ENCODE measurements at regions not wholly inside any gene's neighbourhood (a gene's known extent, or its start where the extent isn't known, plus 50 kb on each side); places are given as distances from the start of the nearest gene placed in this dataset.

DNA sequence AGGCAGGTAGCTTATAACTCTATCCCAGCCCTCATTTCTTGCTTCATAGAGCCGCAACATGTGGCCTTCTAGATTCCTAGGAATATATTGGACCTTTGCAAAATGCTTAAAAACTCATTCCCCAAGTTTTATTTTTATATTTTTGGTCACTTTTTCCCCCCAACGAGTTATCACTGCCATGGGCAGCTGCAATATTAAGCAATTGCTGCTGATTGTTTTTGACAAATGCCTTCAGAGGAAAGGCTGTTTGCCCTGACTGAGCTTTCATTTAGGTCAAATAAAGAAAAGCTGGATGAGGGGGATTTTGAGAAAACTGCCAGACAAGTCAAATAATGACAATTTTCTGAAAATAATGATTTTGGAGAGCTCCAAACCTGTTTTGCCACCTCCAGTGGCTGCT, 976.9 kb upstream of the MBL2 start:
- DNase-seq (ENCODE audit: low read depth), result no peak

DNA sequence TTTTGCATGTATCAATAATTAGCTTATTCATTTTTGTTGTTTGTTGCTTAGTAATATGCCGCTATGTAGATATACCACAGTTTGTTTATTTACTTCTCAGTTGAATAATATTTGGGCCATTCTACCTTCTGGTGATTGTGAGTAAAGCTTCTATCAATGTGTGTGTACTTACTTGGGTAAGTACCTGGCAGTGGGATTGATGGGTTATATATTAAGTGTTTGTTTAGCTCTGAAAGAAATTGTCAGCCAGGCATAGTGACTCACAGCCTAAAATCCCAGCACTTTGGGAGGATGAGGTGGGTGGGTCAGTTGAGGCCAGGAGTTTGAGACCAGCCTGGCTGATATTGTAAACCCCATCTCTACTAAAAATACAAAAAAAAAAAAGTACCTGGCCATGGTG, 975.7 kb upstream of the MBL2 start:
- no peak for DNase-seq (ENCODE audit: low read depth)

DNA sequence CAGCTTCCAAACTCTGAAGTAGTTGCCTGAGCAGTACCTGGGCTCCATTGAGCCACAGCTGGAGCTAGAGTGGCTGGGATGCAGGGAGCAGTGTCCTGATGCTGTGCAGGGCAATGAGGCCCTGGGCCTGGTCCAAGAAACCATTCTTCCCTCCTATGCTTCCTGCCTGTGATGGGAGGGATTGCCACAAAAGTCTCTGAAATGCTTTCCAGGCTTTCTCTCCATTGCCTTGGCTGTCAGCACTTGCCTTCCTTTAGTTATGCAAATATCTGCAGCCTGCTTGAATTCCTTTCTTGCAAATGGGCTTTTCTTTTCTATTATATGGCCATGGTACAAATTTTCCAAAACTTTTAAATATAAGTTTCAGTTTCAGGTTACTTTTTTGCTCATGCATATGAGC, 972.2 kb upstream of the MBL2 start:
- no peak for DNase-seq (ENCODE audit: low read depth)

DNA sequence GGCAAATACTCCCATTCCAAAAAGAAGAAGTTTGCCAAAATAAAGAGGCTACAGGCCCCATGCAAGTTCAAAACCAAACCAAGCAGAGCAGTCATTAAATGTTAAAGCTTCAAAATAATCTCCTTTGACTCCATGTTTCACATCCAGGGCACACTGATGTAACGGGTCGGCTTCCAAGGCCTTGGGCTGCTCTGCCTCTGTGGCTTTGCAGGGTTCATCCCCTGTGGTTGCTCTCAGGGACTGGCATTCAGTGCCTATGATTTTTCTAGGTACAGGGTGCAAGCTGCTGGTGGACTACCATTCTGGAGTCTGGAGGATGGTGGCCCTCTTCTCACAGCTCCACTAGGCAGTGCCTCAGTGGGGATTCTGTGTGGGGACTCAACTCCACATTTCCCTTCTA, 971.6 kb upstream of the MBL2 start:
- DNase-seq (ENCODE audit: low read depth), result no peak

DNA sequence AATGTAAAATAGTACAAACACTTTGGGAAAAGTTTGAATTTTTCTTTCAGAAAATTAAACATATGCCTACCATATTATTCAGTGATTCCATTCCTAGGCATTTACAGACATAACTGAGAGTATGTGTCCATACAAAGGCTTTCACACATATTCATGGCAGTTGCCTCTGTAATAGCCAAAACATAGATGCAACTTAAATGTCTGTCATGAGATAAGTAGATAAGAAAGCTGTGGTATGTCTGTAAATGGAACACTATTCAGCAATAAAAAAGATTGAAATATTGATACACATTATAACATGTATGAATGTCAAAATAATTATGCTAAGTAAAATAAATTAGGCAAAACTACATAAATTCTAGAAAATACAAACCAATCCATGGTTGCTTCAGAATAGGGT, 964.5 kb upstream of the MBL2 start:
- DNase-seq (ENCODE audit: low read depth), result no peak

DNA sequence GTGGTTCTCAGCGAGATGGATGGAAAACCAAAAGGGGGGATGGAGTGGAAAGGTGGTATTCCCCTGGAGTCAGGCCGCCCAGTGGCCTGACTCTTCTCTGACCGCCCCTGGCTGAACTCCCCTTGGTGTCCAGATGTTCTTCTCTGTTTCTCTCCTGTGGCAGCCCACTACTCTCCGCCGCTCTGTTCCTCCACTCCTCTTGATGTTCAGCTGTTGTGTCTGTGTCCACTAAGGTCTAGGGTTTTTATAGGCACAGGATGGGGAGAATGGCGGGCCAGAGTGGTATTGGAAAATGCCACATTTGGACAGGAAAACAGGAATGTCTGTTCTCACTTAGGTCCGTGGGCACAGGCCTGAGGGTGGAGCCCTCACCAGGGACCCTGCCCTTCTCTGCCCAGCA, 954.3 kb upstream of the MBL2 start:
- DNase-seq (ENCODE audit: low read depth), result no peak

DNA sequence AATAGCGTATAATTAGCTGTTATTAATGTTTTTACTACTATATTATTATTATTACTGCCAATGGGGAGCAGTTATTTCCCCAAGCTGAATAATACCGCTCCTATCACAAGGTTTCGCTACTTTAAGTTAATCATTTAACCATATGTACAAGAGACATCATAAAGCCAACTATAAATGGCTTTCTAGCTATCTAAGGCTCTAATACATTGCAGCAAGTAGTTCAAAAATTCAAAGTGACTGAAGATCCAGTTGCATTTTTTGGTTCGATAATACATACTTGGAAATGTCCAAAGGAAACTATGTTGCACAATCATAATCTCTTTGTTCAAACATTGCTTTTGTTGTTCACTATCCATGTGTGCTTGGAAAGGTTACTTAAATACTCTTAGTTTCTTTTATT, 952.0 kb upstream of the MBL2 start:
- no peak for DNase-seq (ENCODE audit: low read depth)

DNA sequence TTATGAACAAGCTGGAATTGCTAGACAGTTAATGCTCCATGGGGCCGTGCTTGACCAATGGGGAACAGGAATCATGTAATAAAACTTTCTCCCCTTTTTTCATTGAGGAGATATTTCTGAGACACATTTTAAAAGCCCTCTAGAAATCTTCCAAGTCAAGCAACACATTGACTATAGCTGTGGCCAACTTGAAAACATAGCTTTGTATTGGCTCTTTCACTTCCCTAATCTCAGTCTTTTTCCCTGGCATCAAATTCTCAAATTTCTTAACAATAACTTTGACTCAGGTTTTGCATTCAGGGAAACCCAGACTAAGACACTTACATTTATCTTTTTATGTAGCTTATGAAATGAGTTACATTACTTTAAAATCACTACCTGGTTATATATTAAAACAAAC, 947.1 kb upstream of the MBL2 start:
- no peak for DNase-seq (ENCODE audit: low read depth)

DNA sequence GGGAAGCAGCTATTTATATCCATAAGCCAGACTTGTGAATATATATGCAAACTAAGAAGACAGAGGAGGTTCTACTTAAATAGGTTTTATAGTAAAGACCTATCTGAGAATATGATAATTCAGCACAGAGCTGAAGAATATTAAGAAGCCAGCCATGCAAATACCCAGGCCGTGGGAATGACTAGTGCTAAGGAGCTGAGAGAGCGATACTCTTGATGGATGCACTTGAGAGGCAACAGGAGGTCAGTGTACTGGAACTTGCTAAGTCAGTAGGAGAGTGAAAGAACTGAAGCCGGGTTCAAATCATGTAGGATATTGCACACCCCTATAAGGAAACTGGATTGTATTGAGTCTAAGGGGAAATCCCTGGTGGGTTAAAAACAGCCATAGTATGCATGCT, 943.6 kb upstream of the MBL2 start:
- DNase-seq (ENCODE audit: low read depth), result no peak

DNA sequence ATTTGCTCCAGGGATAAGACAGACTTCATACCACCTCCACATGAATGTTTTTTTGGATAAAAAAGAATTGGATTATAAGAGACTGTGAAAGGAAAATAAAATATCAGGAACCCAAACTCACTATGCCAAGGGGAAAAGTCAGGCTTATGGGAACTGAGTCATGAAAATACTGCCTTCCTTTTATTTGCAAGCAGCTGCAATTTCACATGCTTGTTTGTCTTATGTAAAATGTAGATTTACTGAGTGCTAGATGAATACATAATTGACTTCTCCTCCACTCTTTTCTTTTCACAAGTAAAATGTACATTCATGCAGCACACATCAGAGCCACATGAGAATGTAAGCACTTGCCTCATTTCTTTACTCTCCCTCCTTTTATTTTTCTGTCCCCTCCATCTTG, 940.8 kb upstream of the MBL2 start:
- DNase-seq (ENCODE audit: low read depth), result no peak

DNA sequence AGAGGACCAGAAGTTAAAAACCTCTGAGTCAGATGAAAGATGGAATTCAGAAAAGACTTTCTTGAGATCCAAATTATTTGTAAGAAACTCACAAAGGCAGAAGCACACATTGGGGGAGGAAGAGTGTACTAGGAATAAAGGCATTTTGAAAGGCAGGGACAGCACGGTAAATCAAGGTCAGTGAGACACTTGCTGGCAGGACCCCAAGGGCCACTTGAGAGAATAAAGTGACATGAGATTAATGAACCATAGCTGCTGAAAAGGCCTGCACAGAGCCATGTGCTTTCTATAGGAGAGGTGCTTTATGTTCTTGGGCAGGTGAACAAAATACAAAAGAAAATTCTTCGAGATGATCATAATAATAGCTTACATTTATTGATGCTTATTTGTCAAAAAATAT, 929.9 kb upstream of the MBL2 start:
- no peak for DNase-seq (ENCODE audit: low read depth)

DNA sequence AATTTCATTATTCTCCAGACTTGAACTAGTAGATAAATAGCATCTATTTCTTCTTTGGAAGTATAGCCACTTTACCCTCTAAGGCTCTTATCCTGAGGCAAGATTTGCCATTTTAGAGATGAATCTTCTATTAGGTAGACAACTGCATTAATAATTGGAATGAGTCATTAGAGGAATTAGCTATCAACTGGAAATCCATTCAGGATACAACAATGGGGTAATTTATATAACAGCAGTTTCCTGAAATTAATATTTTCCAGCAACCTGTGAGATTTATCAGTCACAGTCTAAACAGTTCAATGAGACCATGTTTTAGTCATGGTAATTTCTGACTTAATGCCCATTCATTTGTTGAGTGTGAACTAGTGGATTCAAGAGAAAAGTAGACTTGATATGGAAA, 928.6 kb upstream of the MBL2 start:
- DNase-seq (ENCODE audit: low read depth), result no peak

DNA sequence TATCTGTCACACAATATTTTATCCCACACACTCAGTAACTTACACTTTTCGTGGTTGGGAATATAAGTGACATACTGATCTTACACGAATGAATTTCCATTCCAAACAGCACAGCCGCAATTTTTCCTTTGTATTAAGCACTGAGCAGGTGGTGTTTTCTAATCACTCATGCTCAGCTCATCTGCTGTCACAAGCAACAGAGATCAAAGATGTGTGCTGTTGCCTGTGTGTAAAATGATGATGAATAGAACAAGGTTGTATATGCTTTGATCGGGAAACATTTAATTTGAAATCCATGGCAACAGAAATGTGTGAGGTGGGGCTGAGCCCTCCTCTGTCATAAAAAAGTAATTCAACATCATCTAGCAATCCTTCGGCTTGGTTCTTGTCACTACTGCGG, 927.7 kb upstream of the MBL2 start:
- no peak for DNase-seq (ENCODE audit: low read depth)

DNA sequence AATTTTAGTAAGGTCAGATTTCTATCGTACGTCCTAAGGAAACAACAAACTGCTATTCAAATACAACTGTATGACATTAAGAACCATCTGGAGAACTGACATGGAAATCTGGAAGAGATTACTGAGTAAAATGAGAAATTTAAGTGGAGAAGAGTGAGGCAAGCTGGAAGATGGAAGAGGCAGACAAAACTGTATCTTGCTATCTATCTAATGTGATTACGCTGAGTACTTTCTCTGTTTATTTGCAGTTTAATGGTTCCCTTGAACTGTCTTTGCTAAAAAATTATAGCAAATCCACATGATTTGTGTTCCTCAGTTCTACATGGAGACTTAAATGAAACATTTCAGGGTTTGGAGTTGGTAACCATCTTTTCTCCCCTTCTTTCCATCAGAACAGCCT, 927.1 kb upstream of the MBL2 start:
- DNase-seq (ENCODE audit: low read depth), result no peak

DNA sequence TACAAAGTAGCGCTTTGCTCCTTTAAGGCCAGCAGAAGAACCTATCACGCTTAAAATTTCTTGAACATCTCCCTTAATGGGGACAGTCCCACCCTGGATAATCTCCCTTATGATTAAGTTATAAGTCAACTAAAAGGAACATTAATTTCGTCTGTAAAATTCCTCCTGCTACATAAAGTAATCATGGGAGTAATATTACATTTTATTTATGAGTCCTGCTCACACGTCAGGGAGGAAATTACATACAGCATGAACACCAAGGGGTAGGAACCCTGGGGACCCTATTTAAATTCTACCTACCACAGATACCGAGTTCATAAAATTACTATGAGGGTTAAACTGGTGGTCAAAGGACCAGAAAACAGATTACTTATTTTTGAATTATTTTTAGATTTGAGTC, 926.6 kb upstream of the MBL2 start:
- DNase-seq (ENCODE audit: low read depth), result no peak

DNA sequence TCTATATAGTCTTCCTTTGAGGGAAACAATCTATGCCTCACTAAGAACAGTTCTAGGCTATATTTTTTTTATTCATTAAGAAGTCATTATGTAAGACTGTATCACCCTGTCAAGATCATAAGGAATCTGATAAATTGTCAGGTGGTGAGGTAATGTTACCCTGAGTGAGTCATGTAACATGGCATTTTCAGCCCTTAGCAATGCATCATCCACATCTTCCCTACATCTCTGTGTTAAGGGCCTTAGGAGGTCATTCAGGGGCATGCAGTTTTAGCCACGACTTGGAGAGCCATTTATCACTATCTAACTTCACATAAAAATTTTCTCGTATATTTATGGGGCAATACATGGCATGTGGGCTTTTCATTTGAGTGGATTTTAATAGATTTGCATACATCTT, 924.5 kb upstream of the MBL2 start:
- no peak for DNase-seq (ENCODE audit: low read depth)

DNA sequence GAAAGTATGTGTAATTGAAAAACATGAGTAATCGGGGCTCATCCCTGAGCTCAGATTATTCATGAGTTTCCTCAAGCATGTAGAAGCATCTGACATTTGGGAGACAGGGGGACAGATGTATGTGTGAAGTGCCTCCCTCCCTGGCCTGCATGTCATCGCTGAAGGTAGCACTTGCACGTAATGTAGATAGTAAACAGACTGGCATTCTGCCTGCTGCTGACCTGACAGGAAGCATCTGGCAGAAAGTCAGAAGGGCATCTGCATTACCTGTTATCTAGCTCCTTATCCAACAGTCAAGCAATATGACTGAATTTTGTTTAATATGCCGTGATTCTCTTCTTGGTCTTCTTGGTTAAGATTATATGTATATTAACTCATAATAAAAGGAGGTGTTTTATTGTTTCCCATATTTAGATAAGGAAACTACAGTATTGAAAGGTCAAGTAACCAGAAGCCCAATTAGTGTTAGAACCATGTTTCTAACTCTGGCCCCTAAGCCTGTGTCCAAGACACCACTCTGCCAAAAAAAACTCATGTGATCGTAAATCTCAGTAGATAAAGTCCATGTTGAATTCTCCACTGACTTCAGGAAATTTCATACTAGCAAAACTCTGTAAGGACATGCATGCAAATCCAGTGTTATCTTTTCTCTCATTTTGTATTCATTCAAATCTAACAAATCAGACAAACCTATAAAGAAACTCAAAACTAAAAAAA, 918.1 kb upstream of the MBL2 start:
- no peak for DNase-seq (ENCODE audit: low read depth)

DNA sequence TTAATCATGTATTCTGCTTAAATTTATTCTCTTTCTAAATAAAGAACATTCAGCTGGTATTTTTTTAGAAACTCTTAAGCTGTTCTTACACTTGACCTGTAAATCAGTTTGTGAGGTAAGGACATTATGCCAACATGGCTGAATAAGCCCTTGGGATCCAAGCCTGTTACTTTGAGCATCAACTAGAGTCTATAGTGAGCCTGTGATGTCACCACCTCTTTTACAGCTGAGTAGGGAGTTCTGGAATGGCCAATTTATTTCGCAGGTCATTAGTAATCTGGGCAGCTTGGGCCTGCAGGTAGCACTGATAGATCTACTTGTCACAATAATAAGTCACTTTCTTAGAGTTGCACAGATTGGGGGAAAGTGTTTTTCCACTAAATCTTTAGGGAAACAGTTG, 915.2 kb upstream of the MBL2 start:
- no peak for DNase-seq (ENCODE audit: low read depth)

DNA sequence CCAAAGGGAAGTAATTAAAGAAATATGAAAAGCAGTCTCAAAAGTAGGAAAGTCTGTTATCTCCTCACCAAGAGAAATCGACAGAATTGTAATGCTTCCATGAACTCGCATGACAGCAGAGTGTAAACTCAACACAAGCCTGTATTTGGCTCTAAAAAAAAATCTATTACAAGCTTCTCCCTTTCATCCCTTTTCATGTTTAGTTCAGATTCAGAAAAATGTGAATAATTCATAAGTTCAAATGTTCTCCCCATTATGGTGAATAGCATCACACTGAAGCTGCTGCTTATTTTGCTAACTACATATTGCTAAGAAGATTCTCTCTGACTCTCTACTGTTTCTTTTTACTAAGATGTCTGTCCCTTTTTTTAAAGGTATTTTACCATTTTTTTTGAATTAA, 910.3 kb upstream of the MBL2 start:
- no peak for DNase-seq (ENCODE audit: low read depth)

DNA sequence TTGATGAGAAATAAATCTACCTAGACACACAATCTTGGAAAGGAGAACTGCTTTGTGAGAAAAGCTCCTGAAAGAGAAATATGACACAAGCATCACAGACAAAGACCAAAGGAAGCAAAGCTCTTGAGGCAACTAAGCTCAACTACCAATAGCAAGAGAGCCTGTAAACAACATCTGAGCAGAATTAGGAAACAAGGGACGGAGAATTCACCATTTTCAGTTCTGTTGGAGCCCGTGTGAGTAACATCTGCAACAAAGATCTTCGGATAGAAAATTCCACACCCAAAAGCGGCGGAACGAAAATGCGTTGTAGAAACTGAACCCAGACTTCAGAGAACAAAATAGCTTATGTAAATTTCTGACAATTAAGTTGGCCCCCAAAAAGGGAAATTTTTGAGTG, 909.9 kb upstream of the MBL2 start:
- DNase-seq (ENCODE audit: low read depth), result no peak

DNA sequence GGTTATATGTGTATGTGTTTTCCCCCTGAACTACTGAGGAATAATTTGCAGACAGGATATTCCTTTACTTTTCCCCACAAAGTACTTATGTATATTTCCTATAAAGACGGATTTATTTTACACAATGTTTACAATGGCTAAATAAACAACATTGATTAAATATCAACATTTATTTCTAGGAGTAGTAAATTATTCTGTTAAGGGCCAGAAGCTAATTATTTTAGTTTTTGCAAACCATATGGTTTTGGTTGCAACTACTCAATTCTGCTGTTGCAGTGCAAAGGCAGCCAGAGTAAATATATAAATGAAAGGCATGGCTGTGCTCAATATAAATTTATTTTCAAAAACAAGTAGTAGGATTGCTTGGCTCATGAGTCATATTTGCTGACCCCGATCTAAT, 907.1 kb upstream of the MBL2 start:
- no peak for DNase-seq (ENCODE audit: low read depth)

DNA sequence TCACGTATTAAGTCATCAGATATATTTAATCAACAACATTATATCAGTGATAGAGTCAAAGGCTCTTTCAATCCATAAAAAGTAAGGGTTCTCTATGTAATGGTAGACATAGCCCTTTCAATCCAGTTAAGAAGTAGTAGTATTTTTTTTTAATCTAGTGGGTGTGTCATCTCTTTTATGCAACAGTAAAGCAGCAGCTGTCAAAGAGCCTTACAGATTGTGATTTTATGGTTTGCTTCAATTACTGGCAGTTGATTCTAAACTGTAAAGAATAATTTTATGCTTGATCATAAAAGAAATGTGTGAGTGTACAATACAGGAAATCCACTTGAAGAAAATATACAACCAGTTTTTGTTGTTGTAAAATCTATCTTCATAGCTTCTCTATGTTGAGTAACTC, 902.6 kb upstream of the MBL2 start:
- no peak for DNase-seq (ENCODE audit: low read depth)

DNA sequence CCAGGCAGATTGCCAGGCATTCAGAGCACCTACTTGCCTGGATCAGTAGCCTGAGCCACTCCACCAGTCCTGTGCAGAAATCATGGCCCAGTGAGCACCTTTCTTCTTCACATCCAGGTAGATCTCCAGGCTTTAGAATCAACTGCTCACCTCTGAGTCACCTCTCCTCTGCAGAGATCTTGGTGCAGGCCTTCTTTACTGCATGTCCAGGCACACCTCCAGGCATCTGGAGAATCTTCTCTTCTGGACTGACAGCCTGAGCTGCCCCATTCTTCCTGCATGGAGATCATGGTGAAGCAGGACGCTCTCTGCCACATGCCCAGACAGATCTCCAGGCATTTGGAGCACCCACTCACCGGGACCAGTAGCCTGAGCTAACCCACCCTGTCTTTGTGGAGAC, 894.5 kb upstream of the MBL2 start:
- no peak for DNase-seq (ENCODE audit: low read depth)

DNA sequence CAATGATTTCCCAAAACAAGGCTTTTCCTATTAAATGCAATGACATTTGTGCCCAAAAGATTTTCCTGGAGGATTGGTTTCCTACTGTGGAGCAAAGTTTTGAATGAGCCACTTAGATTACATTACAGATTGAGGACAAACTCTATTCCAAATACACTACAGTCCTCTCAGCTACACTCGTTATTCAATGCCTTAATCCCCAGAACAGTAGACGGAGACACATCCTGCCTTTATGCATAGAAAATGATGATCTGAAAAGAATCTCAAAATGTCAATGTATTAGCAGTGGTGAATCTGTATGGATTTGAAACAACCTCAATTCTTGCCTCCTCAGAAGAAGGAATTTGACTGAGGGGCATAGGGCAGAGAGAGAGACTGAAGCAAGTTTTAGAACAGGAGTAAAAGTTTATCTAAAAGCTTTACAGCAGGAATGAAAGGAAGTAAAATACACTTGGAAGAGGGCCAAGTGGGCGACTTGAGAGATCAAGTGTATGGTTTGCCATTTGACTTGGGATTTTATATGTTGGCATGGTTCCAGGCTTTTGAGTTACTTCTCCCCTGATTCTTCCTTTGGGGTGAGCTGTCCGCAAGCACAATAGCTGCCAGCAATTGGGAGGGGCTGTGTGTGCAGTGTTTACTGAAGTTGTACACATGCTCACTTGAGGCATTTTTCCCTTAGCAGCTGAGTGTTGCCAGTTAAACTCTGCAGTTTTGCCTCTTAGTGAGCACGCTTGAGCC, 891.9 kb upstream of the MBL2 start:
- no peak for DNase-seq (ENCODE audit: low read depth)
